ENCODE measurements at regions not wholly inside any gene's neighbourhood (a gene's known extent, or its start where the extent isn't known, plus 50 kb on each side); places are given as distances from the start of the nearest gene placed in this dataset.

- no peaks in the 10 kb centered on the region for H3K4me1 ChIP-seq (ENCODE audit: low read length)
- no peak overlapping the region for H3K9ac ChIP-seq (ENCODE audit: low read length)
- H3K27ac ChIP-seq (ENCODE audit: low read length), result no peak overlapping the region
- no peaks in the 10 kb centered on the region for H3K36me3 ChIP-seq (ENCODE audit: insufficient read depth, low read length)
- H2AFZ ChIP-seq (ENCODE audit: low read length), result no peak overlapping the region
- H3K4me2 ChIP-seq (ENCODE audit: low read depth, low read length, poor library complexity, severe bottlenecking), result no peak overlapping the region
- H3K9me3 ChIP-seq (ENCODE audit: low read length), result no peaks in the 10 kb centered on the region
- H3K79me2 ChIP-seq (ENCODE audit: low read length), result no peaks in the 10 kb centered on the region
- no peaks in the 10 kb centered on the region for H3K9me2 ChIP-seq (replicated peaks; ENCODE audit: insufficient read depth, low read length)
- H3K4me3 ChIP-seq (ENCODE audit: low read length), result no peak overlapping the region
- no peaks in the 10 kb centered on the region for H4K20me1 ChIP-seq (ENCODE audit: insufficient read depth, low read depth, low read length)
- H3K27me3 ChIP-seq (ENCODE audit: low read length), result no peaks in the 10 kb centered on the region
- DNase-seq, result no peak
These were observed 533.1 kb downstream of the RNF144A start for GRCh38 chr2:7450188-7450832.

GRCh38 chr2:7450833-7451190, 533.6 kb downstream of the RNF144A start:
- H3K27me3 ChIP-seq (ENCODE audit: low read length), result no peaks in the 10 kb centered on the region
- no peaks in the 10 kb centered on the region for H4K20me1 ChIP-seq (ENCODE audit: insufficient read depth, low read depth, low read length)
- H3K27ac ChIP-seq (ENCODE audit: low read length), result no peak overlapping the region
- DNase-seq, result no peak
- H3K9ac ChIP-seq (ENCODE audit: low read length), result no peak overlapping the region
- H3K4me2 ChIP-seq (ENCODE audit: low read depth, low read length, poor library complexity, severe bottlenecking), result no peak overlapping the region
- H3K9me3 ChIP-seq (ENCODE audit: low read length), result no peaks in the 10 kb centered on the region
- H3K4me3 ChIP-seq (ENCODE audit: low read length), result no peak overlapping the region
- no peaks in the 10 kb centered on the region for H3K79me2 ChIP-seq (ENCODE audit: low read length)
- no peak overlapping the region for H2AFZ ChIP-seq (ENCODE audit: low read length)
- no peaks in the 10 kb centered on the region for H3K36me3 ChIP-seq (ENCODE audit: insufficient read depth, low read length)
- H3K9me2 ChIP-seq (replicated peaks; ENCODE audit: insufficient read depth, low read length), result no peaks in the 10 kb centered on the region
- no peaks in the 10 kb centered on the region for H3K4me1 ChIP-seq (ENCODE audit: low read length)

DNA sequence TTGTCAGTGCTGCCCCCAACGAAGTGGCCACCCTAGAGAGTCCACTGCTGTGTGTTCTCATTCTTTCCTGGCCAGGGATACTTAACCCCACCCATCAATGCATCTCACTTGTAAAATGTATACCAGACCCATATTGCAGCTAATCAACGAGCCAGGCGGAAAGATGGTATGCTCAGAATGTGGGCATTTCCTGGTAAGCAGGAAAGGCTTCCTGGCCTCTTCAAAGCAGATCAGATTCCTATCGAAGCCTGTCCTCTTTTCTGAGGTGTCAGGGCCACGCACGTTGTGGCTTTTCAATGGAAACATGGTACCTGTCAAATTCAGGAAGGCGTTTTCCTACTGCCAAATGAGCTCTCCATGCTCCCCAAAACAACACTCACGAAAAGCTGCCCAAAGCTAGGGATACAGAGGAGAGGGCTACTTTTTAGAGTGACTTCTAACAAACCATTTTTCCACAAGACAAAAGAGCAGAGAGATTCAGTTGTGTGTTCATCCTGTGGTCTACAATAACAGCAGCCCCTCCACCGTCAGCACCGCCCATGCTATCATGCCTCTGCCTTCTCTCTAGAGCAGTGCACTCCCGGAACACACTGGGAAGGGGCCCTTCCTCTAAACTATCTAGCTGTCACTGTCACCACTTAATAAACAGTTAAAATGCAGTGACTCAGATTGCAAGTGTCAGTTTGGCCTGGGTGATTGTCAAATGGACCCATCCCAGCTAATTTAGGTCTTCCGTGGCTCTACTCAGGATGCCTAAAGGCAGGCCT, 535.1 kb downstream of the RNF144A start:
- Histone ChIP-seq H3K9me3 (ENCODE audit: low read length) (no peaks in the 10 kb centered on the region), H3K27ac (ENCODE audit: low read length) (no peak overlapping the region), H3K4me1 (ENCODE audit: low read length) (no peaks in the 10 kb centered on the region), H3K79me2 (ENCODE audit: low read length) (no peaks in the 10 kb centered on the region), H3K4me3 (ENCODE audit: low read length) (no peak overlapping the region), H4K20me1 (ENCODE audit: insufficient read depth, low read depth, low read length) (no peaks in the 10 kb centered on the region), H2AFZ (ENCODE audit: low read length) (no peak overlapping the region), H3K36me3 (ENCODE audit: insufficient read depth, low read length) (no peaks in the 10 kb centered on the region), H3K9me2 (replicated peaks; ENCODE audit: insufficient read depth, low read length) (no peaks in the 10 kb centered on the region), H3K27me3 (ENCODE audit: low read length) (no peaks in the 10 kb centered on the region), H3K9ac (ENCODE audit: low read length) (no peak overlapping the region), H3K4me2 (ENCODE audit: low read depth, low read length, poor library complexity, severe bottlenecking) (no peak overlapping the region)
- DNase-seq, result no peak

DNA sequence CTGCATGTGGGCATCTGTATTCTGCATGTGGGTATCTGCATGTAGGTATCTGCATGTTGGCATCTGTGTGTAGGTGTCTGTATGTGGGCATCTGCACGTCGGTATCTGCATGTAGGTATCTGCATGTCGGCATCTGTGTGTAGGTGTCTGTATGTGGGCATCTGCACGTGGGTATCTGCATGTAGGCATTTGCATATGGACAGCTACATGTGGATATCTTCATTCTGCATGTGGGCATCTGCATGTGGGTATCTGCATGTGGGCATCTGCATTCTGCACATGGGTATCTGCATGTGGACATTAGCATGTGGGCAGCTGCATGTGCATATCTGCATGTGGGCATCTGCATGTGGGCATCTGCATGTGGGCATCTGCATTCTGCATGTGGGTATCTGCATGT, 537.4 kb downstream of the RNF144A start:
- H3K27ac ChIP-seq (ENCODE audit: low read length), result no peak overlapping the region
- H3K9me3 ChIP-seq (ENCODE audit: low read length), result no peaks in the 10 kb centered on the region
- no peak for DNase-seq
- H3K9me2 ChIP-seq (replicated peaks; ENCODE audit: insufficient read depth, low read length), result no peaks in the 10 kb centered on the region
- no peak overlapping the region for H3K9ac ChIP-seq (ENCODE audit: low read length)
- H2AFZ ChIP-seq (ENCODE audit: low read length), result no peak overlapping the region
- H3K27me3 ChIP-seq (ENCODE audit: low read length), result no peaks in the 10 kb centered on the region
- H3K4me2 ChIP-seq (ENCODE audit: low read depth, low read length, poor library complexity, severe bottlenecking), result no peak overlapping the region
- H3K4me3 ChIP-seq (ENCODE audit: low read length), result no peak overlapping the region
- no peaks in the 10 kb centered on the region for H3K36me3 ChIP-seq (ENCODE audit: insufficient read depth, low read length)
- no peaks in the 10 kb centered on the region for H4K20me1 ChIP-seq (ENCODE audit: insufficient read depth, low read depth, low read length)
- no peaks in the 10 kb centered on the region for H3K79me2 ChIP-seq (ENCODE audit: low read length)
- H3K4me1 ChIP-seq (ENCODE audit: low read length), result no peaks in the 10 kb centered on the region

DNA sequence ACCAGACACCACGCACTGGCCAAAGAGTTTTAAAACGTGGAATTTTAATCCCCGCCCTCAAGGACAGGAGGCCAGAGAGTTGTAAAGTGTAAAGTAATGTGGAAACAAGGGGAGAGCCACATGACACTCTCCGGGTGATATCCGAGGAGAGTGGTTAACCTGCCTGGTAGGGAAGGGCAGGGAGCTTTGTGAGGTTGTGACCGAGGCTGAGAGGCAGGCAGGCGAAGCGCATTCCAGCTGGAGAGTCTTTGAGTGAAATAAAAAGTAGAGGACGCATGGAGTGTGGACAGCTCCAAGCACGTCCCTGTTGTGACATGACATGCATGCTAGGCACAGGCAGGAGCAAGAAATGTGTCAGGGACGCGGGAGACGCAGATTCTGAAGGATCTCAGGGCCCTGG, 539.5 kb downstream of the RNF144A start:
- Histone ChIP-seq H3K9me2 (replicated peaks; ENCODE audit: insufficient read depth, low read length) (no peaks in the 10 kb centered on the region), H3K27ac (ENCODE audit: low read length) (no peak overlapping the region), H3K9ac (ENCODE audit: low read length) (no peak overlapping the region), H4K20me1 (ENCODE audit: insufficient read depth, low read depth, low read length) (no peaks in the 10 kb centered on the region), H3K4me1 (ENCODE audit: low read length) (no peaks in the 10 kb centered on the region), H3K27me3 (ENCODE audit: low read length) (no peaks in the 10 kb centered on the region), H3K4me3 (ENCODE audit: low read length) (no peak overlapping the region), H3K36me3 (ENCODE audit: insufficient read depth, low read length) (no peaks in the 10 kb centered on the region), H3K79me2 (ENCODE audit: low read length) (no peaks in the 10 kb centered on the region), H3K4me2 (ENCODE audit: low read depth, low read length, poor library complexity, severe bottlenecking) (no peak overlapping the region), H3K9me3 (ENCODE audit: low read length) (no peaks in the 10 kb centered on the region), H2AFZ (ENCODE audit: low read length) (no peak overlapping the region)
- no peak for DNase-seq

DNA sequence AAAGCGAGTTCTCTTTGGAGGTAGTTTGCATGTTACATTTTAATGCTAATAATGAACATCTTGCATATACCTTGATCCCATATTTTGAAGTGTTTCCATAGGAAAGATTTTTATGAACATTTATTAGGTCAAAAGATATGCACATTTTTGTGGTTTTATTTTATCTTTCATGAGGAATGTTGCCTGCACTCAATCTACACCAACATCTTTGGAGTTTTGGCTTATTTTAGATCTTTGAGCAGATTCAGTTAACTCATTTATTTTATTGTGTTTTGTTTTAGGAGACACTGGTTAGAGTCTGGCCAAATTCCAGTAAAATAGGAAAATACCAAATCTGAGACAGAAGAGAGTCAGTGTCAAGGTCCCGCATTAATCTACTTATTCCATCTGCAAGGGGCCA, 540.9 kb downstream of the RNF144A start:
- no peak overlapping the region for H3K27ac ChIP-seq (ENCODE audit: low read length)
- no peaks in the 10 kb centered on the region for H3K9me2 ChIP-seq (replicated peaks; ENCODE audit: insufficient read depth, low read length)
- no peak overlapping the region for H3K4me2 ChIP-seq (ENCODE audit: low read depth, low read length, poor library complexity, severe bottlenecking)
- H3K4me1 ChIP-seq (ENCODE audit: low read length), result no peaks in the 10 kb centered on the region
- no peaks in the 10 kb centered on the region for H4K20me1 ChIP-seq (ENCODE audit: insufficient read depth, low read depth, low read length)
- DNase-seq, result no peak
- no peaks in the 10 kb centered on the region for H3K36me3 ChIP-seq (ENCODE audit: insufficient read depth, low read length)
- H2AFZ ChIP-seq (ENCODE audit: low read length), result no peak overlapping the region
- no peaks in the 10 kb centered on the region for H3K9me3 ChIP-seq (ENCODE audit: low read length)
- no peak overlapping the region for H3K4me3 ChIP-seq (ENCODE audit: low read length)
- H3K79me2 ChIP-seq (ENCODE audit: low read length), result no peaks in the 10 kb centered on the region
- no peak overlapping the region for H3K9ac ChIP-seq (ENCODE audit: low read length)
- H3K27me3 ChIP-seq (ENCODE audit: low read length), result no peaks in the 10 kb centered on the region

- no peaks in the 10 kb centered on the region for H3K36me3 ChIP-seq (ENCODE audit: insufficient read depth, low read length)
- H3K4me3 ChIP-seq (ENCODE audit: low read length), result no peak overlapping the region
- no peaks in the 10 kb centered on the region for H3K9me3 ChIP-seq (ENCODE audit: low read length)
- H3K4me2 ChIP-seq (ENCODE audit: low read depth, low read length, poor library complexity, severe bottlenecking), result no peak overlapping the region
- no peak overlapping the region for H3K9ac ChIP-seq (ENCODE audit: low read length)
- no peak overlapping the region for H3K27ac ChIP-seq (ENCODE audit: low read length)
- no peaks in the 10 kb centered on the region for H4K20me1 ChIP-seq (ENCODE audit: insufficient read depth, low read depth, low read length)
- no peaks in the 10 kb centered on the region for H3K27me3 ChIP-seq (ENCODE audit: low read length)
- no peaks in the 10 kb centered on the region for H3K9me2 ChIP-seq (replicated peaks; ENCODE audit: insufficient read depth, low read length)
- H3K79me2 ChIP-seq (ENCODE audit: low read length), result no peaks in the 10 kb centered on the region
- H3K4me1 ChIP-seq (ENCODE audit: low read length), result no peaks in the 10 kb centered on the region
- H2AFZ ChIP-seq (ENCODE audit: low read length), result no peak overlapping the region
- DNase-seq, result no peak
These were observed 550.7 kb downstream of the RNF144A start for GRCh38 chr2:7467782-7468447.

GRCh38 chr2:7468448-7468828, 551.2 kb downstream of the RNF144A start:
- H3K4me3 ChIP-seq (ENCODE audit: low read length), result no peak overlapping the region
- H4K20me1 ChIP-seq (ENCODE audit: insufficient read depth, low read depth, low read length), result no peaks in the 10 kb centered on the region
- no peak overlapping the region for H3K27ac ChIP-seq (ENCODE audit: low read length)
- H3K9me2 ChIP-seq (replicated peaks; ENCODE audit: insufficient read depth, low read length), result no peaks in the 10 kb centered on the region
- H3K4me1 ChIP-seq (ENCODE audit: low read length), result no peaks in the 10 kb centered on the region
- no peak overlapping the region for H2AFZ ChIP-seq (ENCODE audit: low read length)
- H3K79me2 ChIP-seq (ENCODE audit: low read length), result no peaks in the 10 kb centered on the region
- H3K4me2 ChIP-seq (ENCODE audit: low read depth, low read length, poor library complexity, severe bottlenecking), result no peak overlapping the region
- no peaks in the 10 kb centered on the region for H3K36me3 ChIP-seq (ENCODE audit: insufficient read depth, low read length)
- H3K9me3 ChIP-seq (ENCODE audit: low read length), result no peaks in the 10 kb centered on the region
- no peak for DNase-seq
- H3K27me3 ChIP-seq (ENCODE audit: low read length), result no peaks in the 10 kb centered on the region
- no peak overlapping the region for H3K9ac ChIP-seq (ENCODE audit: low read length)

Data from Karpas-422 (cell line).